Mammary epithelial cell (primary cell): ENCODE measurements at regions not wholly inside any gene's neighbourhood (a gene's known extent, or its start where the extent isn't known, plus 50 kb on each side); places are given as distances from the start of the nearest gene placed in this dataset.

ENCODE experiments used
- EZH2 ChIP-seq: IDR thresholded peaks from 2 replicates; pipeline ENCODE4 v1.6.1; 2012; ENCODE audit warnings: low read length, inconsistent platforms, borderline replicate concordance
- TF ChIP-seq, protein P1 (sequence below), 2 donors: IDR thresholded peaks in 1 of 2; conservative IDR thresholded peaks in 1 of 2; 2 replicates each; pipeline ENCODE4 v1.5.1; 2011 to 2012; ENCODE audit warnings: inconsistent platforms in 2 of 2, low read length in 2 of 2, mild to moderate bottlenecking in 2 of 2, control low read depth in 1 of 2, low read depth in 1 of 2; ENCODE audit not compliant: insufficient read depth in 1 of 2; ENCODE audit errors: extremely low read depth in 1 of 2

GRCh38 chr6:121006024-121006423 is 328.3 kb downstream of the TBC1D32 start:
- TF ChIP-seq, protein P1, sequence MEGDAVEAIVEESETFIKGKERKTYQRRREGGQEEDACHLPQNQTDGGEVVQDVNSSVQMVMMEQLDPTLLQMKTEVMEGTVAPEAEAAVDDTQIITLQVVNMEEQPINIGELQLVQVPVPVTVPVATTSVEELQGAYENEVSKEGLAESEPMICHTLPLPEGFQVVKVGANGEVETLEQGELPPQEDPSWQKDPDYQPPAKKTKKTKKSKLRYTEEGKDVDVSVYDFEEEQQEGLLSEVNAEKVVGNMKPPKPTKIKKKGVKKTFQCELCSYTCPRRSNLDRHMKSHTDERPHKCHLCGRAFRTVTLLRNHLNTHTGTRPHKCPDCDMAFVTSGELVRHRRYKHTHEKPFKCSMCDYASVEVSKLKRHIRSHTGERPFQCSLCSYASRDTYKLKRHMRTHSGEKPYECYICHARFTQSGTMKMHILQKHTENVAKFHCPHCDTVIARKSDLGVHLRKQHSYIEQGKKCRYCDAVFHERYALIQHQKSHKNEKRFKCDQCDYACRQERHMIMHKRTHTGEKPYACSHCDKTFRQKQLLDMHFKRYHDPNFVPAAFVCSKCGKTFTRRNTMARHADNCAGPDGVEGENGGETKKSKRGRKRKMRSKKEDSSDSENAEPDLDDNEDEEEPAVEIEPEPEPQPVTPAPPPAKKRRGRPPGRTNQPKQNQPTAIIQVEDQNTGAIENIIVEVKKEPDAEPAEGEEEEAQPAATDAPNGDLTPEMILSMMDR (conservative IDR thresholded peaks at IDR 0.05 in 1 of 2, IDR thresholded peaks at IDR 0.05 in 1 of 2; ENCODE audit: extremely low read depth in 1 of 2, insufficient read depth in 1 of 2, low read depth in 1 of 2, low read length in 2 of 2) = no peak
- TF ChIP-seq EZH2 = no peak
